ENCODE measurements at regions not wholly inside any gene's neighbourhood (a gene's known extent, or its start where the extent isn't known, plus 50 kb on each side); places are given as distances from the start of the nearest gene placed in this dataset.

DNA sequence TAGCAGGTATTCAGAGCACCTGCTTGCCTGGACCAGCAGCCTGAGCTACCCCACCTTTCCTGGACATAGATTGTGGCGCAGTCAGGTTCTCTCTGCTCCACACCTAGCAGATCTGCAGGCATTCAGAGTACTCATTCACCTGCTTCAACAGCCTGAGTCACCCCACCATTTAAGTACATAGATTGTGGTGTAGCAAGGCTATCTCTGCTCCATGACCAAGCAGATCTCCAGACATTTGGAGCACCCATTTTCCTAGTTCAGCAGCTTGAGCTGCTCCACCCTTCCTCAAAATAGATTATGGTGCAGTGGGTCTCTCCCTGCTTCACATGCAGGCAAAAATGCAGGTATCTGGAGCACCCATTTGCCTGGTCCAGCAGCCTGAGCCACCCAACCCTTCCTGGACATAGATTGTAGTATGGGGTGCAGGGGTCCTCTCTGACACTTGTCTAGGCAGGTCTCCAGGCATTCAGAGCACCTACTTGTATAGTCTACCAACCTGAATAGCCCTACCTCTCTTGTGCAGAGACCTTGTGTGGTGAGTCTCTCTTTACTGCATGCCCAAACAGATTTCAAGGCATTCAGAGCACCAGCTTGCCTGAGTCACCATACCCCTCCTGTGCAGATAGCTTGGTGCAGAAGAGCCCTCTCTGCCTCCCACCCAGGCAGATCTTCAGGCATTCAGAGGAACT is 466.0 kb upstream of the THBS1 start:
- Mint-ChIP-seq H3K27ac (no peak overlapping the region), H3K27me3 (peaks cover 31% of the 10 kb centered on the region), H3K9me3 (peaks cover 8% of the 10 kb centered on the region), H3K4me1 (no peaks in the 10 kb centered on the region), H3K36me3 (ENCODE audit: low read depth) (no peaks in the 10 kb centered on the region), H3K4me3 (no peak overlapping the region)
- ATAC-seq (replicated peaks), result no peak

DNA sequence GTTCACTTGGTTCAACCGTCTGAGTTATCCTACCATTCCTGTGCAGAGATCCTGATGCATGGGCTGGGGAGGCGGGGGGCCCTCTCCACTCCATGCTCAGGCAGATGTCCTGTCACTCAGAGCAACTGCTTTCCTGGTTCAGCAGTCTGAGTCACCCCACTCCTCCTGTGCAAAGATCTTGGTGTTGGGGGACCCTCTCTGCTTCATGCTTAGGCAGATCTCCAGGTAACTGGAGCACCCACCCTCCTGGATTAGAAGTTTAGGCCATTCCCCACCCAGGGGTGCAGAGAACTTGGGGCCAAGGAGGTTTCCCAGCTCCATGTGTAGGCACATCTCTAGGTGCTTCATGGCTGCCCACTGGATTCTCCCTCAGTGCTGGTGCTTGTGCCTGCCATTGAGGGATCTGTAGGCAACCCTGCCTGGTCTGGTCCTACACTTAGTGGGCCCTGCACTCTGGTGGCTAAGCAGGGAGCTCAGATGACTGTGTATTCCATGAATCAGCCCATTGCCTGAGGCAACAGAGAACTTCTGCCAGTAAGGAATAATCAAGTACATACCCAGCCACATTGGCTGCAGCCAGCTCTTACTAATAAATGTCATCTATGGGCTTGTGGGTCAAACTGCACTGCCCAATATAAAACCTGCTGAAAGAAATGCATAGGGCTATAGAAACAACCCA is 465.4 kb upstream of the THBS1 start:
- no peak for ATAC-seq (replicated peaks)
- Mint-ChIP-seq H3K9me3 (peaks cover 8% of the 10 kb centered on the region), H3K4me1 (no peaks in the 10 kb centered on the region), H3K4me3 (no peak overlapping the region), H3K36me3 (ENCODE audit: low read depth) (no peaks in the 10 kb centered on the region), H3K27ac (no peak overlapping the region), H3K27me3 (peaks cover 28% of the 10 kb centered on the region)

DNA sequence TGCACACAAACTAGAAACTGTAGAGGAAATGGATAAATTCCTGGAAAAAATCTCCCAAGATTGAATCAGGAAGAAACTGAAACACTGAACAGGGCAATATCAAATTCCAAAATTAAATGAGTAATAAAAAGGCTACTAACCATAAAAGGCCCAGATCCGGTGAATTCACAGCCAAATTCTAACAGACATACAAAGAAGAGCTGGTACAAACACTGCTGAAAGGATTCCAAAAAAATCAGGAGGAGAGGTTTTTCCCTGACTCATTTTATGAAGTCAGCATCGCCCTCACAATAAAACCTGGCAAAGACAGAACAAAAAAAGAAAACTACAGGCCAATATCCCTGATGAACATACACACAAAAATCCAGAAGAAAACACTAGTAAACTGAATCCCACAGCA is 462.4 kb upstream of the THBS1 start:
- no peaks in the 10 kb centered on the region for H3K4me1 Mint-ChIP-seq
- no peaks in the 10 kb centered on the region for H3K36me3 Mint-ChIP-seq (ENCODE audit: low read depth)
- no peak for ATAC-seq (replicated peaks)
- H3K27ac Mint-ChIP-seq, result no peak overlapping the region
- no peak overlapping the region for H3K4me3 Mint-ChIP-seq
- peaks cover 8% of the 10 kb centered on the region for H3K9me3 Mint-ChIP-seq
- H3K27me3 Mint-ChIP-seq, result peaks cover 32% of the 10 kb centered on the region

DNA sequence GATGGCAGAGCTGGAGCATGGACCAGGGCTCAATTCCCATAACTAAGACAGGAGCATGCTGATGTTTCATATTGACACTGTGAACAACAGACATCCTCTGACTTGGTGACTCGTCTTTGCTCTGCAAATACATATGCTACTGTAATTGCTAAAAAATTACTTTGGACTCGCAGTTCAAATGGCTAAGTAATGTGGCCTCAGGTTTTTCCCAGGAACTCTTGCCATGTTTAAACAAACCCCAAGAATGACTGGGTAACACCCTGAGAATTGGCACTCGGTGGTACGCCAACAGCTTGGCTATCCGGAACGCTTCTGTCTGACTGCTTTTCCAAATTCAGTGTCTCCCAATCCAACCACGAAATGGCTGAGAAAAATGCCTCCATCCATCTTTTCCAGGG is 456.7 kb upstream of the THBS1 start:
- H3K27me3 Mint-ChIP-seq, result peaks cover 19% of the 10 kb centered on the region
- H3K36me3 Mint-ChIP-seq (ENCODE audit: low read depth), result no peaks in the 10 kb centered on the region
- no peak overlapping the region for H3K27ac Mint-ChIP-seq
- no peaks in the 10 kb centered on the region for H3K9me3 Mint-ChIP-seq
- no peak for ATAC-seq (replicated peaks)
- no peak overlapping the region for H3K4me3 Mint-ChIP-seq
- peaks cover 4% of the 10 kb centered on the region for H3K4me1 Mint-ChIP-seq

DNA sequence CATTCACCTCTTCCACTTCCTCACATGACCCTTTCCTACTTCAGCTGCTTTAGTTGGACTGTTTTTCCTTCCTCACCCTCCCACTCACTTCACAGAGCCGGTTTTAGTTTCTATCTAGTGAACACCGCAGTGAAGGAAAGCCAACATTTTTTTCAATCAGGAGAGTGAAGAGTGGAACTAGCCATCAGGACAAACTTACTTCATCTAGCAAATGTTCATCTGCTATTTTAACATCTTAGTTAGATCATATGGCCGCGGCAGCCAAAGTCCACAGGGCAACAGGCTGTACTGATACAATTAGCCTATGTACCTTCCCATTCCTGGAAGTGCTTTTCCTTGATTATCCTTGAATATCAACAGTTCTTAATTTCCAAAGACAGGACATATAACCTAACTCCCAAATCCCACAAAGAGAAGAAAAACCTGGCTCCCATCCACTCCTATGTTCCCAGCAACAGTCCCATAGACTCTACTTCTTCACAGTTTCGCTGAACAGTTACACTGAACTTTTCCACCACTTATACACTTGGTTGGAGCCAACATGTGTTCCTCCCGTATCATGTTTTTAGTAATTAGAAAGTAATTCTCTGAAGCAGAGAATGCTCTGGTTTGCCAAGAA is 456.2 kb upstream of the THBS1 start:
- no peak for ATAC-seq (replicated peaks)
- peaks cover 19% of the 10 kb centered on the region for H3K27me3 Mint-ChIP-seq
- H3K27ac Mint-ChIP-seq, result no peak overlapping the region
- peaks cover 4% of the 10 kb centered on the region for H3K4me1 Mint-ChIP-seq
- no peak overlapping the region for H3K4me3 Mint-ChIP-seq
- H3K36me3 Mint-ChIP-seq (ENCODE audit: low read depth), result no peaks in the 10 kb centered on the region
- H3K9me3 Mint-ChIP-seq, result no peaks in the 10 kb centered on the region

DNA sequence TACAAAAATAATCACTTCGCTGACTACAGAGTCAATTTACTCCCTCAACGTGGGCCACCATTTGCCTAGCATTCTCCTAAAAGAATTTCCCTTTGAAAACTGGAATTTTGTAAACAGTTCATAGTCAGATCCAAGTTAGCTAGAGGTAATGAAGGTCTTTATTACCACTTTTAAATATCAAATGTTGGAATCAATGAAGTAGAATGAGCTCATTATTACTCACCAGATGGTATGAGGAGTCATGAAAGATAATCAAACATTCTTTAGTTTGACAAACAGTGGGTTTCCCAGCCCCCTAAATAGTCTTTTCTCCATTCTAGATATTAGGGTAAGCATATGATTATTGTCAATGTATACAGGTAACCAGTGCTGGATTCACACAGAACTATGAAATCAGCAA is 455.7 kb upstream of the THBS1 start:
- no peaks in the 10 kb centered on the region for H3K36me3 Mint-ChIP-seq (ENCODE audit: low read depth)
- ATAC-seq (replicated peaks), result no peak
- no peak overlapping the region for H3K4me3 Mint-ChIP-seq
- peaks cover 19% of the 10 kb centered on the region for H3K27me3 Mint-ChIP-seq
- peaks cover 4% of the 10 kb centered on the region for H3K4me1 Mint-ChIP-seq
- no peaks in the 10 kb centered on the region for H3K9me3 Mint-ChIP-seq
- H3K27ac Mint-ChIP-seq, result no peak overlapping the region

GRCh38 chr15:39125904-39126303 is 455.0 kb upstream of the THBS1 start:
- H3K27me3 Mint-ChIP-seq, result peaks cover 19% of the 10 kb centered on the region
- H3K4me1 Mint-ChIP-seq, result peaks cover 4% of the 10 kb centered on the region
- ATAC-seq (replicated peaks), result no peak
- H3K4me3 Mint-ChIP-seq, result no peak overlapping the region
- H3K27ac Mint-ChIP-seq, result no peak overlapping the region
- H3K9me3 Mint-ChIP-seq, result no peaks in the 10 kb centered on the region
- no peaks in the 10 kb centered on the region for H3K36me3 Mint-ChIP-seq (ENCODE audit: low read depth)

DNA sequence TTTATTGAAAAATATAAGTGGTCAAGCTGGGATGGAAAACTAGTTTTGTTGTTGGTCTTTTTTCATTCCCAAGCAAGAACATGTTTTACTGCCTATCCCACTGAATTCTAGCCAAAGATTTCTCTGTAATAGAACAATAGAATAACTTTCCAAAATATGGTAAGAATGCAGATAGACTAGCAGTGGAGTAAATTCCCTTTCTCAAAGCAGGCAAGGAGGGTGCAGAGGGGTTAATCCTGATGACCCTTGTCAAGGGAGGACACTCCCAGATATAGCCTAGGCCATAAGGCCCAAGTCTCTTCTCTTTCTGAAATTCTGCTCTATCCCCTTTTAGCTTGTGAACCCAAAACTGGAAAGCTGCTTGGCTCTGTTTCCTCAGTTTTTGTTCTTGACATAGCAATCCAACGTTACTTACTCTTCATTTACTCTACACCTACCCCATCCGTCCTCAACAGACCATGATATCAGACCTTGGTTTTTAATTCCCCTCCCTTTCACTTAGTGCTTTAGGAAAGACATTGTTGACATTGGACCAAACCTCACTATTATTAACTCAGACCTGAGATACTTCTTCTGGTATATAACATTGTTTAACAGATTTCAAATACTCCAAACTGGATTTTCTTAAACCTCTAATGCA is 453.6 kb upstream of the THBS1 start:
- no peaks in the 10 kb centered on the region for H3K36me3 Mint-ChIP-seq (ENCODE audit: low read depth)
- no peak overlapping the region for H3K4me3 Mint-ChIP-seq
- ATAC-seq (replicated peaks), result no peak
- no peak overlapping the region for H3K27ac Mint-ChIP-seq
- H3K4me1 Mint-ChIP-seq, result peaks cover 4% of the 10 kb centered on the region
- peaks cover 23% of the 10 kb centered on the region for H3K27me3 Mint-ChIP-seq
- H3K9me3 Mint-ChIP-seq, result no peaks in the 10 kb centered on the region

GRCh38 chr15:39127925-39128617 is 452.8 kb upstream of the THBS1 start:
- Mint-ChIP-seq H3K36me3 (ENCODE audit: low read depth) (no peaks in the 10 kb centered on the region), H3K27ac (no peak overlapping the region), H3K4me1 (peaks cover 4% of the 10 kb centered on the region), H3K27me3 (peaks cover 20% of the 10 kb centered on the region), H3K9me3 (no peaks in the 10 kb centered on the region), H3K4me3 (no peak overlapping the region)
- ATAC-seq (replicated peaks), result peak; percentile 78

- peaks cover 4% of the 10 kb centered on the region for H3K4me1 Mint-ChIP-seq
- H3K27ac Mint-ChIP-seq, result no peak overlapping the region
- H3K9me3 Mint-ChIP-seq, result no peaks in the 10 kb centered on the region
- no peak overlapping the region for H3K4me3 Mint-ChIP-seq
- H3K36me3 Mint-ChIP-seq (ENCODE audit: low read depth), result no peaks in the 10 kb centered on the region
- H3K27me3 Mint-ChIP-seq, result peaks cover 18% of the 10 kb centered on the region
- no peak for ATAC-seq (replicated peaks)
Observed at GRCh38 chr15:39128746-39129145, 452.1 kb upstream of the THBS1 start.

DNA sequence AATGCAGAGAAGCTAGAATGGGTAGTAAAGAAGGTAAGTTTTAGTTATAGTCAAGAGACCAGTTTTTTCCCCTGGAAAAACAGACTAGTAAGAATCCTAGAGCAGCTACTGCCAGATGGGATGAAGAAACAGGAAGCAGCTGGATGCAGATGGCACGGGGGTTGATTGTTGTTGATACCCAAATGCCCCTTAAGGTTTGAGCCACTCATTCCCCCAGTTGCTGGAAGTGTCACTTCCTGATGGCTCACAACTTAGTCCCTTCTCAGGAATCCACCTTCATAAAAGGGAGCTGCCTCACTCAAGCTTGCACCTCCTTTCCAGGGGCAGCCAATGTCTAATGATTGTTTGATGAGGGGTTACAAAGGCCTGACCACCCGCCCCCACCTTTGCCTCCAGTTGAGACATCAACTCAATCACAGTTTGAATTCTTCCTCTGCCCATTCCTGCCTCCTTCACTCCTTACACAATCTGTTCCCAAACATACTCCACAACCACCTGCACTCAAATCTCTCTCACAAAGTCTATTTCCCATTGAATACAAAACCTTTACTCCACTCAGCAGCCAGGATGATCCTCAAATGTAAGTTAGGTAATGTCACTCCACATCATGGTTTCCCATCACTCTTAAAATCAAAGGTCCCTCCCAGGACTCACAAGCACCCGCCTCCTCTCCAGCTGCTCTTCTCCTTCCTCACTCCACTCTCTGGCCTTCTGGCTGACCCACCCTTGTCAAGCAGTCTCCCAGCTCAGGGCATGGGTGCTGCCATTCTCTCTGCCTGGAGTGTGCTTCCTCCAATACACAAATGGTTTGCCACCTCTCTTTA is 450.1 kb upstream of the THBS1 start:
- Mint-ChIP-seq H3K36me3 (ENCODE audit: low read depth) (no peaks in the 10 kb centered on the region), H3K9me3 (no peaks in the 10 kb centered on the region), H3K4me1 (peaks cover 4% of the 10 kb centered on the region), H3K27me3 (peaks cover 12% of the 10 kb centered on the region), H3K4me3 (no peak overlapping the region), H3K27ac (no peak overlapping the region)
- ATAC-seq (replicated peaks), result no peak

GRCh38 chr15:39131609-39132008 is 449.3 kb upstream of the THBS1 start:
- H3K4me3 Mint-ChIP-seq, result no peak overlapping the region
- no peaks in the 10 kb centered on the region for H3K4me1 Mint-ChIP-seq
- H3K9me3 Mint-ChIP-seq, result no peaks in the 10 kb centered on the region
- no peak overlapping the region for H3K27ac Mint-ChIP-seq
- peaks cover 12% of the 10 kb centered on the region for H3K27me3 Mint-ChIP-seq
- no peaks in the 10 kb centered on the region for H3K36me3 Mint-ChIP-seq (ENCODE audit: low read depth)
- ATAC-seq (replicated peaks), result no peak

GRCh38 chr15:39132070-39132469 is 448.8 kb upstream of the THBS1 start:
- Mint-ChIP-seq H3K4me1 (no peaks in the 10 kb centered on the region), H3K4me3 (no peak overlapping the region), H3K9me3 (no peaks in the 10 kb centered on the region), H3K27me3 (peaks cover 12% of the 10 kb centered on the region), H3K36me3 (ENCODE audit: low read depth) (no peaks in the 10 kb centered on the region), H3K27ac (no peak overlapping the region)
- ATAC-seq (replicated peaks), result no peak
